Mesodermal cell (in vitro differentiated cells): ENCODE measurements at regions not wholly inside any gene's neighbourhood (a gene's known extent, or its start where the extent isn't known, plus 50 kb on each side); places are given as distances from the start of the nearest gene placed in this dataset.
"Not testable (repeated sequence)": the region's sequence is repeated elsewhere in the genome, so short reads cannot be mapped to it uniquely, and the experiment has no call there.

ENCODE experiments used
- H3K27ac ChIP-seq: 2 replicates; pipeline ENCODE4 v1.7.0; 2013; ENCODE audit warnings: mild to moderate bottlenecking, low read depth, low read length, moderate library complexity; ENCODE audit not compliant: severe bottlenecking
- H3K36me3 ChIP-seq: 2 replicates; pipeline ENCODE4 v1.7.1; 2013; ENCODE audit warnings: mild to moderate bottlenecking, low read length, moderate library complexity; ENCODE audit not compliant: control insufficient read depth, insufficient read depth
- H3K4me1 ChIP-seq: one replicate; pipeline ENCODE4 v1.7.1; 2013; ENCODE audit warnings: mild to moderate bottlenecking, low read length; ENCODE audit not compliant: insufficient read depth, control insufficient read depth, poor library complexity, severe bottlenecking
- H3K4me3 ChIP-seq: 2 replicates; pipeline ENCODE4 v1.7.0; 2013; ENCODE audit warnings: low read length, control low read depth, mild to moderate bottlenecking; ENCODE audit not compliant: insufficient read depth, poor library complexity, severe bottlenecking; ENCODE audit errors: extremely low read depth
- H3K9me3 ChIP-seq: 2 replicates; pipeline ENCODE4 v1.7.1; 2013; ENCODE audit warnings: mild to moderate bottlenecking, low read length, moderate library complexity; ENCODE audit not compliant: control insufficient read depth
- WGBS, 2 experiments: methylation state at CpG; one replicate each; pipeline ENCODE4 v1.1.5; 2013; ENCODE audit warnings: missing lambda C conversion rate in 2 of 2; ENCODE audit not compliant: insufficient coverage in 2 of 2; 5-methylcytosine and 5-hydroxymethylcytosine counted together

GRCh38 chr2:37722971-37723370 lies 51.5 kb upstream of the CDC42EP3 start:
- H3K4me3 ChIP-seq, H3K36me3 ChIP-seq, H3K9me3 ChIP-seq, H3K27ac ChIP-seq, H3K4me1 ChIP-seq: not testable (repeated sequence)
- 89 to 100% methylated on average over 2 to 3 of the region's 7 CpGs for WGBS, 2 experiments

GRCh38 chr2:37730037-37730818 lies 58.8 kb upstream of the CDC42EP3 start:
- 80 to 83% methylated on average over 1 of the region's 1 CpG for WGBS, 2 experiments
- Histone ChIP-seq H3K27ac (no peak overlapping the region), H3K9me3 (no peaks in the 10 kb centered on the region), H3K4me3 (no peak overlapping the region), H3K36me3 (no peaks in the 10 kb centered on the region), H3K4me1 (peaks cover 4% of the 10 kb centered on the region)

DNA sequence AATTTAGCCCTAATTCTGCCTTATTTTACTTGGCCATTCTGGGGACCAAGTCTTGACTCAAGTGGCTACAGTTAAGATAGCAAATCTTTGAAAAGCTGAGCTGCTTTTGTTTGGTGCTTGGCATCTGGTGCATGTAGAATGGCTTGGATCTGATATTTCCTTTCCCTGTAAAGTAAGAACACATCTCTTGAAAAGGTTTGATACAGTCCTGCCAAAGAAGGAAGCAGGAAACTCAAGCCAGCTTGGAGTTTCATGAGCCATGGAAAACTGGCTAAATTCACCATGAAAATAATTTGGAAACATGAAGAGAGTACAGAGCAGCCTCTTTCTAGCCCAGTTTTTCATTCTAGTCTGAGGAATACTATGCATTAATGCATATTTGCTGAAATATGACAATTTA lies 61.0 kb upstream of the CDC42EP3 start:
- H3K27ac ChIP-seq, H3K36me3 ChIP-seq, H3K9me3 ChIP-seq, H3K4me3 ChIP-seq: not testable (repeated sequence)
- peaks cover 15% of the 10 kb centered on the region for H3K4me1 ChIP-seq

DNA sequence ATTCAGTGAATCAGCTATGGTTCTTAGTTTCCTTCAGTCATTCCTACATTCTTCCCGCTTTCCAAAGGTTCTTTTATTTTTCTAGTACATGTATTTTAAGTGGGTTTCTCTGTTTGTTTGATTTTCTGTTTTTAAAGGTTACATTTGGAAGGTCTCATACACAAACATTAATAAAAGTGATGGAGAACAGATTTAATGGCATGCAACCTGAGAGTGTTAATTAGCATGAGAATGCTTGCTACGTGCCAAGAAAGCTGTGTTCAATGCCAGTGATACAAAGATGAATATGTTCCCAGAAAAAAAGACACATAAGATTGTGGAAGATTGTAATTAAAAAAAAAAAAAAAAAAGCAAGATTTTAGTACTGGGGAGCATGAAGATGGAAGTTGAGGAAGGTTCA lies 61.8 kb upstream of the CDC42EP3 start:
- Histone ChIP-seq H3K36me3 (no peaks in the 10 kb centered on the region), H3K9me3 (no peaks in the 10 kb centered on the region), H3K27ac (no peak overlapping the region), H3K4me3 (no peak overlapping the region), H3K4me1 (peaks cover 15% of the 10 kb centered on the region)
- WGBS, 2 experiments = 57% methylated on average over 1 of the region's 2 CpGs; no CpG with 5 or more reads in 1 of the 2 experiments

DNA sequence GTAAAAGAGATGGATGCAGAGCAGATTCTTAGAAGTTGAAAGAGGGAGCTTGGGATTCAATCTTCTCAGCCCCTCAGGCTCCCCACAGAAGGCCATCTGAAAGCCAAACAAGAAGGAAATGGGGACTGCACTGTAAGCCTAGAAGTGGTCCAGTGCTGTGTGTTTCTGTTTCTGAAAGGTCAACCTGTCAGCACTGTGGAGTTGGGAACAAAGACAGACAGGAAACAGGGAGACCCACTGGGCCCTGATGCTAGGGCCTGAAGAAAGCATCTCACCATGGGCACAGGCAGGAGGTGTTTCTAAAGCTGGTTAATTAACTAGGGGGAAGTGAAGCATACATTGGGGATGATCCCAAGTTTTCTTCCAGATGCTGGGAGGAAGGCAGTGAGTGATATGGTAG lies 62.5 kb upstream of the CDC42EP3 start:
- H3K4me3 ChIP-seq, H3K9me3 ChIP-seq, H3K27ac ChIP-seq, H3K36me3 ChIP-seq: not testable (repeated sequence)
- peaks cover 15% of the 10 kb centered on the region for H3K4me1 ChIP-seq

GRCh38 chr2:37734891-37735523 lies 63.6 kb upstream of the CDC42EP3 start:
- H3K9me3 ChIP-seq, H3K27ac ChIP-seq, H3K36me3 ChIP-seq, H3K4me3 ChIP-seq: not testable (repeated sequence)
- H3K4me1 ChIP-seq = peaks cover 15% of the 10 kb centered on the region
- WGBS, 2 experiments = 95% methylated on average over 3 of the region's 8 CpGs; no CpG with 5 or more reads in 1 of the 2 experiments

- H3K27ac ChIP-seq, H3K4me3 ChIP-seq, H3K9me3 ChIP-seq, H3K36me3 ChIP-seq: not testable (repeated sequence)
- H3K4me1 ChIP-seq = peaks cover 15% of the 10 kb centered on the region
Measured at GRCh38 chr2:37735524-37735910, 64.1 kb upstream of the CDC42EP3 start.

DNA sequence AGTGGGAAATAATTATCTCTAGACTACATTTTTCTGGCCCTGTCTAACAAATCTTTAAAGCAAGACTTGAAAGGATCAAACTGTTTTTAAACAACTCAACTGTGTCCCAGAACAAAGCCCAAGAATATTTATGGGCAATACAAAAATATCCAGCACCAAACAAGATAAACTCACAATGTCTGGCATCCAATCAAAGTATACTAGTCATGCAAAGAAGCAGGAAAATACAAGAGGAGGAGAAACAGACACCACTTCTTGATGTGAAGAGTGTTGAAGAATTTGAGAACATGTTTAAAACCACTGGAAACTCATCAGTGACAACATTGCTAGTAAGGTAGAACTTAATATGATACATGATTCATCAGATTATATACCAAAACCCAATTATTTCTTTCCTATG lies 66.1 kb upstream of the CDC42EP3 start:
- H3K4me3 ChIP-seq = no peak overlapping the region
- no peaks in the 10 kb centered on the region for H3K9me3 ChIP-seq
- H3K4me1 ChIP-seq = peaks cover 17% of the 10 kb centered on the region
- no peaks in the 10 kb centered on the region for H3K36me3 ChIP-seq
- no peak overlapping the region for H3K27ac ChIP-seq

DNA sequence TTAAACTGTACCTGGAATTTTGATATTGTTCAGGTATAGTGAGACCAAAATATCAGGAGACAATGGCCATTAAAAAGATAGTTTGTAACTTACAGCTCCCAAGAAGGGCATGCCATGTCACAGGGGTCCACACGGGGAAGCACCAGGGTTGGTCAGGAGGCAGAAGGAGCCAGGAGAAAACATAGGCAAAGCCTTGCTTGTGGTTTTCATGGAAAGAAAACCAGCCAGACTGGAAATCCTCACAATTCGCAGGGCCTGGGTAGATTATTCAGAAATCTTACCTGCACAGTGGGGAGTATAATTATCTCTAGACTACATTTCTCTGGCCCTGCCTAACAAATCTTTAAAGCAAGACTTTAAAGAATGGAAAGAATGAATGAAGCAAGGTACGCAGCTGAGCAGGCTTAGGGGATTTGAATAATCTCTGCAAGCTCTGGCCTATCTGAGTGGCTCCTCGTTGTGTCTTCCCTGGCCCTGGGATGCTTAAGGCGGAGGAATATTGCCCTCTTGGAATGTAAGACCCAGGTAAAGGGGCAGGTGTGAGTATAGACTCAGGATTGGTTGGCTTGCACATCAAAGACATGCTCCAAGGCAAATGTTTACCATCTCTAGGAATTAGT lies 66.9 kb upstream of the CDC42EP3 start:
- no peak overlapping the region for H3K4me3 ChIP-seq
- WGBS, 2 experiments = 95 to 97% methylated on average over 4 of the region's 5 CpGs
- H3K9me3 ChIP-seq = no peaks in the 10 kb centered on the region
- no peaks in the 10 kb centered on the region for H3K36me3 ChIP-seq
- H3K27ac ChIP-seq = no peak overlapping the region
- peaks cover 17% of the 10 kb centered on the region for H3K4me1 ChIP-seq

DNA sequence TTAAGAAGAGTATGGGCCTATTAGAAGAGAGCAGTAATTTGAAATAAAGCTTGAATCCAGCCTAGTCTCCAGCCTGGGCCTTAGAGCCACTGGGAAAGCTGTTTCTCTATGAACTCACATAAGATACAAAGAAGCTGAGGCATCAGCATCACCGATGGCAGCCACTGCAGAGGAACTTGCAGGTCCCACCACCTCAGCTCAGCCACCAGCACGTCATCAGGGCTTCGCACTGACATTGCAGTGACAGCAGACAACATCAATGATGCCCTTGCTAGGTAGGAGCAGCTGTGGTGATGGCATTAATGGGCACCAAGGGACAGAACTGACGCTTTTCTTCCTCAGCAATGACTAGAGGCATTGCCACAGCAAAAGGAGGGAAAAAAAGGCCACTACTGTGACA lies 67.7 kb upstream of the CDC42EP3 start:
- H3K9me3 ChIP-seq = no peaks in the 10 kb centered on the region
- H3K4me1 ChIP-seq = peaks cover 17% of the 10 kb centered on the region
- no peaks in the 10 kb centered on the region for H3K36me3 ChIP-seq
- H3K27ac ChIP-seq = no peak overlapping the region
- 95 to 97% methylated on average over 3 of the region's 4 CpGs for WGBS, 2 experiments
- no peak overlapping the region for H3K4me3 ChIP-seq

DNA sequence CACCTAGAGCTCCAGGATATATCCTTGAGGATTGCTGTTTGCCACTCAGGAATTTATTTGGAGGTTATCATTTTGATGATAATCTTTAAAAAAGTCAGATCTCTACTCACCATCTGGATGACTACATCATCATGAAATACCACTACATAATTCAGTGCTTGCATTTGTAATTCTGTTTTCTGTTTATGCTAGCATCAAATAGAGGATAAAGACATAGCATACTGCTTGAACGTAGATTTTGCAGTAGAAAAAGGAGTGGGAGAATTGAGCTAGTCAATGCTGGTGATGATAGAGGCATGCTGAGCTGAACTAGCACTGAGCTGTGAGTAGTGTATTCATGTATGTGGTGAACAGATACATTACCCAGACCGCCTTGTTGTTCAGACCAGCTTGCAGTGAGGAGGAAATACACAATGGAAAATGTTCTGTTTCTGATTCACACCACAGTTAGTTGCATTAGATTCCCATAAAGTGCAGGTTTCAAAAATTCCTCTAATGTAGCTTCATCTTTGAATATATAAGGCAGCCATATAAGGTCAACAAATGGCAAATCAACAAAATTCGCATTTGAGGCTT lies 68.8 kb upstream of the CDC42EP3 start:
- no peak overlapping the region for H3K4me3 ChIP-seq
- H3K36me3 ChIP-seq = no peaks in the 10 kb centered on the region
- WGBS, 2 experiments = 86 to 88% methylated on average over 2 to 3 of the region's 3 CpGs
- H3K27ac ChIP-seq = peak overlapping the region; percentile 57
- no peaks in the 10 kb centered on the region for H3K9me3 ChIP-seq
- peaks cover 13% of the 10 kb centered on the region for H3K4me1 ChIP-seq
